Ishikawa (cell line): ENCODE measurements at regions not wholly inside any gene's neighbourhood (a gene's known extent, or its start where the extent isn't known, plus 50 kb on each side); places are given as distances from the start of the nearest gene placed in this dataset.

Experiments
- CEBPB ChIP-seq: IDR thresholded peaks from 2 replicates; pipeline ENCODE4 v1.6.1; 2012
- EGR1 ChIP-seq: IDR thresholded peaks from 2 replicates; pipeline ENCODE4 v1.6.1; 2012
- EP300 ChIP-seq: IDR thresholded peaks from 2 replicates; pipeline ENCODE4 v1.6.1; 2012; ENCODE audit warnings: borderline replicate concordance
- FOXM1 ChIP-seq: IDR thresholded peaks from 2 replicates; pipeline ENCODE4 v1.6.1; 2012; ENCODE audit warnings: low read depth, borderline replicate concordance
- TAF1 ChIP-seq: IDR thresholded peaks from 2 replicates; pipeline ENCODE4 v1.6.1; 2012; ENCODE audit warnings: low read depth, mild to moderate bottlenecking
- TCF12 ChIP-seq: IDR thresholded peaks from 2 replicates; pipeline ENCODE4 v1.6.1; 2012; ENCODE audit warnings: low read depth
- YY1 ChIP-seq: IDR thresholded peaks from 2 replicates; pipeline ENCODE4 v1.6.1; 2012; ENCODE audit warnings: low read depth
- TF ChIP-seq, protein P1 (sequence below): IDR thresholded peaks from 2 replicates; pipeline ENCODE4 v1.6.1; 2012
- TF ChIP-seq, protein P2 (sequence below): IDR thresholded peaks from 2 replicates; pipeline ENCODE4 v1.6.1; 2012; ENCODE audit warnings: low read depth, mild to moderate bottlenecking
- TF ChIP-seq, protein P3 (sequence below): IDR thresholded peaks from 2 replicates; pipeline ENCODE4 v1.6.1; 2012

DNA sequence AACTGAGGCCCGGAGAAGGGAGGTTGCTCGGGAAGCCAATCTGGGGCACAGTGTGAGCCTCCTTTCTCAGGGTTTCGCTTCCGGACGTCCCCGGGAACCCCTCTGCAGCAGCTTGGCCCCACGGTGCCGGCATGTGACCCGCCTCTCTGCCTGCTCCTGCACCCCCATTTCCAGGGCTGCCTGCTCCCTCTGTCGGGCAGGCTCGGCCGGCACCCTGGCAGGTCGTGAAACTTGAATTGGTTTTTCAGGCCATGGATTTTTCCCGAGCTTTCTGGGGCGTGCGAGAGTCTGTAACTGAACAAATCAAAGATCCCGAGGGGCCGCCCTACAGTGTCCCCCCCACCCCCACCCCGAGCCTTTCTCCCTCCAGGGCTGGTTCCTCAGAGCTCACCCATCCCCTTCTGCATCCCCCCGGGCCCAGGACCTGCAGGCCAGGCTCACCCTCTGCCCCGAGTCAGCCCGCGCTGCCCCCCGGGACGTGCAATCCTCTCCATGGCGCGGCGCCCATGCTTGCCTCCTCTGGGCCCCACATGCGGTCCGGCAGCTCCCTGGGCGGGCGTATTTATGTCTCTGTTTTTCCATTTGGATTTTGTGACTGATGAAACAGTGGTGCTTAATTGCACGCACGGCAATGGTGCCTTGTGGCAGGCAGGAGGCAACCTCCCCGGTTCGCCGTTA lies 58.1 kb downstream of the UNCX start:
- TF ChIP-seq, protein P1, sequence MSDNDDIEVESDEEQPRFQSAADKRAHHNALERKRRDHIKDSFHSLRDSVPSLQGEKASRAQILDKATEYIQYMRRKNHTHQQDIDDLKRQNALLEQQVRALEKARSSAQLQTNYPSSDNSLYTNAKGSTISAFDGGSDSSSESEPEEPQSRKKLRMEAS: no peak
- TF ChIP-seq EP300: no peak
- TF ChIP-seq, protein P2, sequence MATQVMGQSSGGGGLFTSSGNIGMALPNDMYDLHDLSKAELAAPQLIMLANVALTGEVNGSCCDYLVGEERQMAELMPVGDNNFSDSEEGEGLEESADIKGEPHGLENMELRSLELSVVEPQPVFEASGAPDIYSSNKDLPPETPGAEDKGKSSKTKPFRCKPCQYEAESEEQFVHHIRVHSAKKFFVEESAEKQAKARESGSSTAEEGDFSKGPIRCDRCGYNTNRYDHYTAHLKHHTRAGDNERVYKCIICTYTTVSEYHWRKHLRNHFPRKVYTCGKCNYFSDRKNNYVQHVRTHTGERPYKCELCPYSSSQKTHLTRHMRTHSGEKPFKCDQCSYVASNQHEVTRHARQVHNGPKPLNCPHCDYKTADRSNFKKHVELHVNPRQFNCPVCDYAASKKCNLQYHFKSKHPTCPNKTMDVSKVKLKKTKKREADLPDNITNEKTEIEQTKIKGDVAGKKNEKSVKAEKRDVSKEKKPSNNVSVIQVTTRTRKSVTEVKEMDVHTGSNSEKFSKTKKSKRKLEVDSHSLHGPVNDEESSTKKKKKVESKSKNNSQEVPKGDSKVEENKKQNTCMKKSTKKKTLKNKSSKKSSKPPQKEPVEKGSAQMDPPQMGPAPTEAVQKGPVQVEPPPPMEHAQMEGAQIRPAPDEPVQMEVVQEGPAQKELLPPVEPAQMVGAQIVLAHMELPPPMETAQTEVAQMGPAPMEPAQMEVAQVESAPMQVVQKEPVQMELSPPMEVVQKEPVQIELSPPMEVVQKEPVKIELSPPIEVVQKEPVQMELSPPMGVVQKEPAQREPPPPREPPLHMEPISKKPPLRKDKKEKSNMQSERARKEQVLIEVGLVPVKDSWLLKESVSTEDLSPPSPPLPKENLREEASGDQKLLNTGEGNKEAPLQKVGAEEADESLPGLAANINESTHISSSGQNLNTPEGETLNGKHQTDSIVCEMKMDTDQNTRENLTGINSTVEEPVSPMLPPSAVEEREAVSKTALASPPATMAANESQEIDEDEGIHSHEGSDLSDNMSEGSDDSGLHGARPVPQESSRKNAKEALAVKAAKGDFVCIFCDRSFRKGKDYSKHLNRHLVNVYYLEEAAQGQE: no peak
- TF ChIP-seq YY1: no peak
- no peak for TF ChIP-seq CEBPB
- TF ChIP-seq TAF1: no peak
- TF ChIP-seq, protein P3, sequence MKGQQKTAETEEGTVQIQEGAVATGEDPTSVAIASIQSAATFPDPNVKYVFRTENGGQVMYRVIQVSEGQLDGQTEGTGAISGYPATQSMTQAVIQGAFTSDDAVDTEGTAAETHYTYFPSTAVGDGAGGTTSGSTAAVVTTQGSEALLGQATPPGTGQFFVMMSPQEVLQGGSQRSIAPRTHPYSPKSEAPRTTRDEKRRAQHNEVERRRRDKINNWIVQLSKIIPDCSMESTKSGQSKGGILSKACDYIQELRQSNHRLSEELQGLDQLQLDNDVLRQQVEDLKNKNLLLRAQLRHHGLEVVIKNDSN: no peak
- TF ChIP-seq EGR1: no peak
- no peak for TF ChIP-seq FOXM1
- TF ChIP-seq TCF12: no peak
